ENCODE measurements at regions not wholly inside any gene's neighbourhood (a gene's known extent, or its start where the extent isn't known, plus 50 kb on each side); places are given as distances from the start of the nearest gene placed in this dataset.

- TF ChIP-seq FOXP2 (optimal IDR thresholded peaks at IDR 0.05; ENCODE audit: borderline replicate concordance, extremely low read depth, extremely low read length, insufficient read depth) (no peak), POLR2AphosphoS5 (IDR thresholded peaks at IDR 0.05; ENCODE audit: low read depth, low read length) (no peak), SIN3A (IDR thresholded peaks at IDR 0.05; ENCODE audit: borderline replicate concordance, insufficient read depth, low read length) (no peak), TAF1 (IDR thresholded peaks at IDR 0.05; ENCODE audit: borderline replicate concordance, insufficient read depth, low read length) (no peak)
- TF ChIP-seq, protein P1, sequence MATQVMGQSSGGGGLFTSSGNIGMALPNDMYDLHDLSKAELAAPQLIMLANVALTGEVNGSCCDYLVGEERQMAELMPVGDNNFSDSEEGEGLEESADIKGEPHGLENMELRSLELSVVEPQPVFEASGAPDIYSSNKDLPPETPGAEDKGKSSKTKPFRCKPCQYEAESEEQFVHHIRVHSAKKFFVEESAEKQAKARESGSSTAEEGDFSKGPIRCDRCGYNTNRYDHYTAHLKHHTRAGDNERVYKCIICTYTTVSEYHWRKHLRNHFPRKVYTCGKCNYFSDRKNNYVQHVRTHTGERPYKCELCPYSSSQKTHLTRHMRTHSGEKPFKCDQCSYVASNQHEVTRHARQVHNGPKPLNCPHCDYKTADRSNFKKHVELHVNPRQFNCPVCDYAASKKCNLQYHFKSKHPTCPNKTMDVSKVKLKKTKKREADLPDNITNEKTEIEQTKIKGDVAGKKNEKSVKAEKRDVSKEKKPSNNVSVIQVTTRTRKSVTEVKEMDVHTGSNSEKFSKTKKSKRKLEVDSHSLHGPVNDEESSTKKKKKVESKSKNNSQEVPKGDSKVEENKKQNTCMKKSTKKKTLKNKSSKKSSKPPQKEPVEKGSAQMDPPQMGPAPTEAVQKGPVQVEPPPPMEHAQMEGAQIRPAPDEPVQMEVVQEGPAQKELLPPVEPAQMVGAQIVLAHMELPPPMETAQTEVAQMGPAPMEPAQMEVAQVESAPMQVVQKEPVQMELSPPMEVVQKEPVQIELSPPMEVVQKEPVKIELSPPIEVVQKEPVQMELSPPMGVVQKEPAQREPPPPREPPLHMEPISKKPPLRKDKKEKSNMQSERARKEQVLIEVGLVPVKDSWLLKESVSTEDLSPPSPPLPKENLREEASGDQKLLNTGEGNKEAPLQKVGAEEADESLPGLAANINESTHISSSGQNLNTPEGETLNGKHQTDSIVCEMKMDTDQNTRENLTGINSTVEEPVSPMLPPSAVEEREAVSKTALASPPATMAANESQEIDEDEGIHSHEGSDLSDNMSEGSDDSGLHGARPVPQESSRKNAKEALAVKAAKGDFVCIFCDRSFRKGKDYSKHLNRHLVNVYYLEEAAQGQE (IDR thresholded peaks at IDR 0.05; ENCODE audit: insufficient read depth in 1 of 2, low read depth in 2 of 2, low read length in 2 of 2), result no peak
Observed at GRCh38 chr9:21634951-21635350, 152.8 kb upstream of the IFNE start.
